Uterus (tissue), 2 donors: ENCODE measurements at regions not wholly inside any gene's neighbourhood (a gene's known extent, or its start where the extent isn't known, plus 50 kb on each side); places are given as distances from the start of the nearest gene placed in this dataset.

Source experiments
- CTCF ChIP-seq, 4 experiments: fragments of 200-600 bp in 2 of 4; fragments of 450-650 bp in 2 of 4; sonication (generic) in 2 of 4; IDR thresholded peaks; one replicate each; pipeline ENCODE4 v1.5.1; 2016 to 2019; ENCODE audit warnings: antibody characterized with exemption in 4 of 4, mild to moderate bottlenecking in 2 of 4, moderate library complexity in 1 of 4
- POLR2A ChIP-seq, 2 donors: fragments of 450-650 bp; IDR thresholded peaks; one replicate each; pipeline ENCODE4 v1.6.1; 2016; ENCODE audit warnings: antibody characterized with exemption in 2 of 2, mild to moderate bottlenecking in 1 of 2, moderate library complexity in 1 of 2

GRCh38 chr20:40524071-40524470, 165.0 kb downstream of the MAFB start:
- TF ChIP-seq CTCF (IDR thresholded peaks at IDR 0.05) (no peak), POLR2A (IDR thresholded peaks at IDR 0.05) (no peak)
